ENCODE measurements at regions not wholly inside any gene's neighbourhood (a gene's known extent, or its start where the extent isn't known, plus 50 kb on each side); places are given as distances from the start of the nearest gene placed in this dataset.

- Histone ChIP-seq H3K9ac (ENCODE audit: low read length) (no peak overlapping the region), H3K9me2 (replicated peaks; ENCODE audit: insufficient read depth, low read length) (no peaks in the 10 kb centered on the region), H3K36me3 (ENCODE audit: low read length) (no peaks in the 10 kb centered on the region), H3K4me2 (ENCODE audit: low read depth, low read length, poor library complexity, severe bottlenecking) (no peak overlapping the region), H3K9me3 (ENCODE audit: insufficient read depth, low read length) (no peaks in the 10 kb centered on the region), H3K79me2 (ENCODE audit: insufficient read depth, low read length) (no peaks in the 10 kb centered on the region), H3K27me3 (ENCODE audit: low read length) (no peaks in the 10 kb centered on the region), H3K27ac (ENCODE audit: low read depth, low read length) (no peak overlapping the region), H3K4me3 (ENCODE audit: insufficient read depth, low read length, poor library complexity, severe bottlenecking) (no peak overlapping the region), H3F3A (ENCODE audit: insufficient read depth) (no peaks in the 10 kb centered on the region), H2AFZ (ENCODE audit: low read depth, low read length, severe bottlenecking) (no peak overlapping the region), H4K20me1 (ENCODE audit: low read depth, low read length) (no peaks in the 10 kb centered on the region)
- no peak for TF ChIP-seq CTCF (IDR thresholded peaks at IDR 0.05; ENCODE audit: insufficient read depth, low read length, poor library complexity, severe bottlenecking)
- TF ChIP-seq EZH2phosphoT487 (conservative IDR thresholded peaks at IDR 0.05; ENCODE audit: low read length): no peak
Measured at GRCh38 chr6:164095056-164095455, 680.5 kb downstream of the QKI start.

- H3K4me2 ChIP-seq (ENCODE audit: low read depth, low read length, poor library complexity, severe bottlenecking): no peak overlapping the region
- no peaks in the 10 kb centered on the region for H3K27me3 ChIP-seq (ENCODE audit: low read length)
- H3K9me2 ChIP-seq (replicated peaks; ENCODE audit: insufficient read depth, low read length): no peaks in the 10 kb centered on the region
- H3F3A ChIP-seq (ENCODE audit: insufficient read depth): no peaks in the 10 kb centered on the region
- H3K9ac ChIP-seq (ENCODE audit: low read length): no peak overlapping the region
- H3K27ac ChIP-seq (ENCODE audit: low read depth, low read length): no peak overlapping the region
- no peaks in the 10 kb centered on the region for H3K79me2 ChIP-seq (ENCODE audit: insufficient read depth, low read length)
- no peak overlapping the region for H2AFZ ChIP-seq (ENCODE audit: low read depth, low read length, severe bottlenecking)
- H3K9me3 ChIP-seq (ENCODE audit: insufficient read depth, low read length): no peaks in the 10 kb centered on the region
- H4K20me1 ChIP-seq (ENCODE audit: low read depth, low read length): no peaks in the 10 kb centered on the region
- no peak overlapping the region for H3K4me3 ChIP-seq (ENCODE audit: insufficient read depth, low read length, poor library complexity, severe bottlenecking)
- H3K36me3 ChIP-seq (ENCODE audit: low read length): no peaks in the 10 kb centered on the region
- TF ChIP-seq CTCF (IDR thresholded peaks at IDR 0.05; ENCODE audit: insufficient read depth, low read length, poor library complexity, severe bottlenecking) (no peak), EZH2phosphoT487 (conservative IDR thresholded peaks at IDR 0.05; ENCODE audit: low read length) (no peak)
Measured at GRCh38 chr6:164087870-164088269, 673.4 kb downstream of the QKI start.

- H3K36me3 ChIP-seq (ENCODE audit: low read length): no peaks in the 10 kb centered on the region
- H3K79me2 ChIP-seq (ENCODE audit: insufficient read depth, low read length): no peaks in the 10 kb centered on the region
- H3K9me2 ChIP-seq (replicated peaks; ENCODE audit: insufficient read depth, low read length): no peaks in the 10 kb centered on the region
- no peaks in the 10 kb centered on the region for H3F3A ChIP-seq (ENCODE audit: insufficient read depth)
- no peaks in the 10 kb centered on the region for H3K9me3 ChIP-seq (ENCODE audit: insufficient read depth, low read length)
- H3K4me2 ChIP-seq (ENCODE audit: low read depth, low read length, poor library complexity, severe bottlenecking): no peak overlapping the region
- H3K27ac ChIP-seq (ENCODE audit: low read depth, low read length): no peak overlapping the region
- TF ChIP-seq CTCF (IDR thresholded peaks at IDR 0.05; ENCODE audit: insufficient read depth, low read length, poor library complexity, severe bottlenecking) (no peak), EZH2phosphoT487 (conservative IDR thresholded peaks at IDR 0.05; ENCODE audit: low read length) (no peak)
- H4K20me1 ChIP-seq (ENCODE audit: low read depth, low read length): no peaks in the 10 kb centered on the region
- H3K9ac ChIP-seq (ENCODE audit: low read length): no peak overlapping the region
- H3K27me3 ChIP-seq (ENCODE audit: low read length): no peaks in the 10 kb centered on the region
- no peak overlapping the region for H3K4me3 ChIP-seq (ENCODE audit: insufficient read depth, low read length, poor library complexity, severe bottlenecking)
- no peak overlapping the region for H2AFZ ChIP-seq (ENCODE audit: low read depth, low read length, severe bottlenecking)
Measured at GRCh38 chr6:164087211-164087610, 672.7 kb downstream of the QKI start.
